NCI-H187 treated with DMSO at 0.1 percent for 48 hours (cell line): ENCODE measurements at regions not wholly inside any gene's neighbourhood (a gene's known extent, or its start where the extent isn't known, plus 50 kb on each side); places are given as distances from the start of the nearest gene placed in this dataset.

Source experiments
- DNase-seq: peaks from one replicate; lab custom pipeline; 2025; lab: John Stamatoyannopoulos, UW

DNA sequence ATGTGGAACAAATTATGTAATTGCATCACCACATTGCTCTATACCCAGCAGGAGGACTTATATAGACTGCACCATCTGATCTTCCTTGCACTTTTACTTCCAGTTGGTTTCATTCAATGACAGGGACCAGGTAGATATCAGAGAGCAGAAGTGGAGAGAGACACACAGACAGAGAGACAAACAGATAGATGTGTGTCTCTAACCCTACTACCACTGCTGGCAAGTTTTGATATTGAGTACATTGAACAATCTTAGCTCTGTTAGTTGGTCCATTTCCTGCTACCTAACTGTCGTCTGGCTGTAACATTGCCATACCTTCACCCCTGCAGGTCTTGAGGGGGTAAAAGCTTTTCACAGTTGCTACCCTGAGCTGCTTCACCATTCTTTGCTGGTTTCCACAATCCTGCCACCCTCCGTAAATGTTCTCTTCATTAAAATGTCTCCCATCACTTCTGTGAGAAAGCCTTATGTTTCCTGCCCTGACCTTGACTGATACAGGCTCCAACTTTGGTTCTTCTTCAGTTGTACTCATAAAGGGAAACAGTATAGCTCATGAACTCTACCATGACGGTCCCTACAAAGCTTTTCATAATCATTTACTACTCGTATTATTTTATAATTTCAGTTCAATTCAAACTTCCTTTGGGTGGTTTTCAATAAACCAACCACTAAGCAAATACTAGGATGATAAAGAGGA lies 62.3 kb upstream of the ITGA4 start:
- no peak for DNase-seq

DNA sequence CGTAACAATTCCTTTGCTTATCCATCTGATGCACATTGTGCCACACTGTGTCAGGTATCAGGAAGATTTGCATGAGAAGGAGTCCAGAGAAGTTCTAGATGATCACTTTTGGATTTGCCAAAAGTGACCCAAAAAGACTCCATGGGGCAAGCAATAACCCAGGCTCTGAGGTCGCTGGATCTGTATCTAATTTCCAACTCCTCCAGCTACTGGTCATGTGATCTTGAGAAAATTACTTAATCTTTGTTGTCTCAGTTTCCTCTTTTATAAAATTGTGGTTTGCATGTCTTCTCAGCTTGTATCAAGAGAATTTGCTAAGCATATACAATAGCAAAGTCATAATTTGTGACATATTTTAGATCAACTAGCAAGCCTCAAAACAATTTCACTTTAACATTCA lies 61.3 kb upstream of the ITGA4 start:
- no peak for DNase-seq

DNA sequence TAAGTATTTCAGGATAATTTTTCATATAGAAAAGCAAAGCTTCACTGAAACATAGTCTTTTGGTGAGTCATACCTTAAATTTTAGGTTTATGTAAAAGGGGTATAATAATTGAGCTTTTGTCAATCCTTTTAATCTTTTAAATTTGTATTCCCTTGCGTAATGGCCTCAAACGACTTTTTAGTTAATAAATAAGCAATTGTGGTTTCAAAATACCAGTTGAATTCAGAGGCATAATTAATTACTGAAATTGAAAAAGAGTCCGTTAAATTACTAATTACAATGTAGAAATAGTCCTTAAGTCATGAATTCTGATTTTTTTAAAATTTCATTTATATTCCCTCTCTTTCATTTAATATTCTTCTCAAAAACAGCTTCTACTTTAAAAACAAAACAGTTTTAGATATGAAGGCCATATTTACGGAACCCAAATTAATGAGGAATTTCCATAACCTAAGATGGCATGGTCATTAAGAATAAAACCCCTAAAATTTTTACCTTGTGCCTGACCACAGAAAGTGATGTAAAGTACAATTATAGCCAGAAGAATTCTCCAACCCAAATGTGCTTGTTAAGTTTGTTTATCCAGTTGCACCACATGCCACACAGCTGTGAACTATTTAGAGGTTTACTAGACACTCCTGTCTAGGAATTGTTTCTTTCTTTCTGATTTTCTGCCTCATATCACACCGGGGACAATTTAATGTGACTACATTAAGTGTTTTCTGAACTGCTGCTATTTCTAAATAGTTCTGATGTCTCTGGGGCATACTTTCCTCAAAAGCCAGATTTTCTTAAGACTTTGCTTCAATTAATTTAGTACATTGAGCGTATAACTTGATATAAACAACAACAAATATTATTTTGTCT lies 60.7 kb upstream of the ITGA4 start:
- no peak for DNase-seq

DNA sequence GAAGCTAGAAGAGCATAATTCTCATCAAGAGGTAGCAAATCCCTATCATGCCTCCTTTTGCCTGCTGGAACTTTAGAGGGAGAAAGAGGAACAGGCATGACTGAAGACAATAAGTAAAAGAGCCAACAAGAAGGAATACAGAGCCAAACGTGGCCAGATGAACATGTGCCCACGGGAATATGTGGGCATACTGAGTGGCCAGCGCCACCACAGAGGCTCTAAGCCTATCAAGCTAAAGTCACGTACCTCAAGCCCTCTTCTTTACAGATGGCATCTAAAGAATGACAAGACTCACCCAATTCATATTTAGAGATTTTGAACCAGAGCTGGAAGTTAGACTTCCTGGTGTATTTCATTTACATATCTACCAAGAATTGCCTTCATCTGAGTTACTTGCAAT lies 59.9 kb upstream of the ITGA4 start:
- no peak for DNase-seq

DNA sequence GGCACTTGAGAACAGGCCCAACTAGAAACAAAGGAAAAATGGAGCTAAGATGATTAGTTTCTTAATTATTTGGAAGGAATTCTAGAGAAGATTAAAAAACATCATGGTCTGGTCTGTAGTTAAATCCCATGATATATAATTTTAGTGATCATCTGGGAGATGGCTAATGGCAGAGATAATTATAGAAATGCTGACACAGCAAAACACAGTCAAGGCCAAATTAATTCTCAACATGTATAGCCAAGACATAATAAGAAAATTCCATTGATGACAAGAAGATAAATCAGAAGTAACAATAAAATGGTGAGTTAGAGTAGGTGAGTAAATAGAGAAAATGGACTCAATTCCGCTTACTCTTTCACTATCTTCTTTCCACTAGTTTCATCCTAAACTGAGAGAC lies 59.2 kb upstream of the ITGA4 start:
- DNase-seq = no peak

DNA sequence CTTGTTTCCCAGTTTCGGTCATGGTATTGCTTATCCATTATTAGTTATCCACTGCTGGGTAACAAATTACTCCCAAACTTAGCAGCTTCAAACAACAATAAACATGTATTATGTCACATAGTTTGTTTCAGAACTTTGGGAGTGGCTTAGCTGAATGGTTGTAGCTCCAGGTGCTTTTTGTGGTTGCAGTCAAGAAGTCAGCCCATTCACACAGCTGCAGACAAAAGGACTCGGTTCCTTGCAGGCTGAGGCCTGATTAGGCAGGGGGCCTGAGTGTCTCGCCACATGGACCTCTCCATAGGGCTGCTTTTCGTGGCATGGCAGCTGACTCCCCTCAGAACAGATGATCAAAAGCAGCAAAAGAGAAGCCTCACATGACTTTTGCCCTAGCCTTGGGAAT lies 58.2 kb upstream of the ITGA4 start:
- no peak for DNase-seq

DNA sequence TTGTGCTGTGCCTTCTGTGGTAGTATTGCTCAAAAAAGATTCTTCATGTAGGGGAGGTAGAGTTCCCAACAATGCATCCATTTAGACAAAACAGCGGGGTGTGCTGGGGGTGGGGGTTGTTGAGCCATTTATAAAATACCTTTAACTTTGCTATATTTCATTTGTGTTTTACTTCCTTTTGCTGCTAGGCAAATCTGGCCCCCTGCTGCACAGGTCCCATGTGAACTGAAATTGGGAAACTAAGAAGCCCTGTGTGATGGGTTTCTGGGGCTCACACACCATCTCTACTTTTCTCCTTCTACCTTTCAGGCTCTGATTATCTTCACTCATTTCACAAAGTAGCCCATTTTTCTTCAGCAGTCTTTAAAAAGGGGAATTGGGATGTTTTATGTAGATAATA lies 52.7 kb upstream of the ITGA4 start:
- DNase-seq = no peak

DNA sequence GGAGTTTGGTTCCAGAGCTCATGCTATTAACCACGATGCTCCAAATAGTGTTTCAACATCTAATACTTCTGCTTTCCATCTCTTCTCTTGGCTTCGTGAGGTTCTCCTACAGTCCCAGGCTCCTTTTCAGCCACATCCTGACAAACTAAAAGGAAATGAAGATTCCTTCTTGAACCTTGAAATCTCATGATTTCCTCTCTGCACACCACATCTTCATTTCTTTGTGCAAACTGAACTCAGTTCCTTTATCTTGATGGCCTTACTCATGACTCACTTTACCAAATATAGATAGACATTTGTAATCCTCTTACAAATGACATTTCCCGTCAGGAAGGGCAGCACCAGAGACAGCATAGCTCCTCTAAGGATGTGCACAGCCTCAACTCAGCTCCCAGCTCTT lies 50.0 kb upstream of the ITGA4 start:
- DNase-seq = no peak
